ENCODE measurements at regions not wholly inside any gene's neighbourhood (a gene's known extent, or its start where the extent isn't known, plus 50 kb on each side); places are given as distances from the start of the nearest gene placed in this dataset.

- TF ChIP-seq EP300 (IDR thresholded peaks at IDR 0.05; ENCODE audit: borderline replicate concordance) (no peak), TCF12 (IDR thresholded peaks at IDR 0.05; ENCODE audit: low read depth) (no peak), RAD21 (IDR thresholded peaks at IDR 0.05; ENCODE audit: low read depth) (no peak), YY1 (IDR thresholded peaks at IDR 0.05; ENCODE audit: low read depth) (no peak), CREB1 (IDR thresholded peaks at IDR 0.05; ENCODE audit: low read depth) (no peak), TAF1 (IDR thresholded peaks at IDR 0.05; ENCODE audit: low read depth) (no peak), ZBTB7A (IDR thresholded peaks at IDR 0.05; ENCODE audit: low read depth) (no peak), CEBPB (IDR thresholded peaks at IDR 0.05) (no peak), REST (IDR thresholded peaks at IDR 0.05; ENCODE audit: low read depth) (no peak), NFIC (IDR thresholded peaks at IDR 0.05) (no peak)
- TF ChIP-seq, protein P1, sequence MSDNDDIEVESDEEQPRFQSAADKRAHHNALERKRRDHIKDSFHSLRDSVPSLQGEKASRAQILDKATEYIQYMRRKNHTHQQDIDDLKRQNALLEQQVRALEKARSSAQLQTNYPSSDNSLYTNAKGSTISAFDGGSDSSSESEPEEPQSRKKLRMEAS (IDR thresholded peaks at IDR 0.05) = no peak
Observed at GRCh38 chr2:7407906-7408680, 490.9 kb downstream of the RNF144A start.
